ENCODE measurements at regions not wholly inside any gene's neighbourhood (a gene's known extent, or its start where the extent isn't known, plus 50 kb on each side); places are given as distances from the start of the nearest gene placed in this dataset.

DNA sequence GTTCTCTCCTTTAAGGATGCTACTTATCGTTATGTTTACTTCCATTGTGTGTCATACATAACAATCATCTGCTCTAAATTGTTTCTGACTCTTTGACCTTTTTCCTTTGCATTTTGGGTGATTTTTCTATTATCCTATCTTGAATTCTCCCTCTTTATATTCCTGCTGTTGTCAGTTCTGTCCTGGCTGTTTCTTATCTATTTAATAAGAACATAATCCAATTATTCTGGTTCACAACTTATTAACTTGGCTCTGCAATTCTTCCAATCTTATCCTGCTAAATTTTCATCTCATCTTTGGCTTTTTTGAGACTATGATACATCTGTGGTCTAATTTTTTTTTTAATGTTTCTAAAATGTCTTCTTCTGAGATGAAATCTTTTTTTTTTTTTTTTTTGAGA, 54.7 kb upstream of the TOX2 start:
- TF ChIP-seq, protein P1, sequence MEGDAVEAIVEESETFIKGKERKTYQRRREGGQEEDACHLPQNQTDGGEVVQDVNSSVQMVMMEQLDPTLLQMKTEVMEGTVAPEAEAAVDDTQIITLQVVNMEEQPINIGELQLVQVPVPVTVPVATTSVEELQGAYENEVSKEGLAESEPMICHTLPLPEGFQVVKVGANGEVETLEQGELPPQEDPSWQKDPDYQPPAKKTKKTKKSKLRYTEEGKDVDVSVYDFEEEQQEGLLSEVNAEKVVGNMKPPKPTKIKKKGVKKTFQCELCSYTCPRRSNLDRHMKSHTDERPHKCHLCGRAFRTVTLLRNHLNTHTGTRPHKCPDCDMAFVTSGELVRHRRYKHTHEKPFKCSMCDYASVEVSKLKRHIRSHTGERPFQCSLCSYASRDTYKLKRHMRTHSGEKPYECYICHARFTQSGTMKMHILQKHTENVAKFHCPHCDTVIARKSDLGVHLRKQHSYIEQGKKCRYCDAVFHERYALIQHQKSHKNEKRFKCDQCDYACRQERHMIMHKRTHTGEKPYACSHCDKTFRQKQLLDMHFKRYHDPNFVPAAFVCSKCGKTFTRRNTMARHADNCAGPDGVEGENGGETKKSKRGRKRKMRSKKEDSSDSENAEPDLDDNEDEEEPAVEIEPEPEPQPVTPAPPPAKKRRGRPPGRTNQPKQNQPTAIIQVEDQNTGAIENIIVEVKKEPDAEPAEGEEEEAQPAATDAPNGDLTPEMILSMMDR (IDR thresholded peaks at IDR 0.05), result no peak
- TF ChIP-seq POLR2AphosphoS5 (IDR thresholded peaks at IDR 0.05), result no peak
